MG63 (cell line): ENCODE measurements at regions not wholly inside any gene's neighbourhood (a gene's known extent, or its start where the extent isn't known, plus 50 kb on each side); places are given as distances from the start of the nearest gene placed in this dataset.

Source experiments
- DNase-seq: peaks from one replicate; pipeline ENCODE4 v3.0.0-alpha.2; 2020
- H3K27me3 ChIP-seq: fragments of 250-450 bp; sonication (Bioruptor Pico); 2 replicates; pipeline ENCODE4 v1.5.1; 2020; ENCODE audit warnings: mild to moderate bottlenecking, moderate library complexity
- H3K36me3 ChIP-seq: fragments of 250-450 bp; sonication (Bioruptor Pico); 2 replicates; pipeline ENCODE4 v1.5.1; 2020; ENCODE audit warnings: mild to moderate bottlenecking, moderate library complexity
- H3K4me3 ChIP-seq: fragments of 250-450 bp; sonication (Bioruptor Pico); 2 replicates; pipeline ENCODE4 v1.5.1; 2020; ENCODE audit warnings: mild to moderate bottlenecking, moderate library complexity
- H3K9me3 ChIP-seq: fragments of 250-450 bp; sonication (Bioruptor Pico); 2 replicates; pipeline ENCODE4 v1.5.1; 2020; ENCODE audit warnings: mild to moderate bottlenecking, moderate library complexity

DNA sequence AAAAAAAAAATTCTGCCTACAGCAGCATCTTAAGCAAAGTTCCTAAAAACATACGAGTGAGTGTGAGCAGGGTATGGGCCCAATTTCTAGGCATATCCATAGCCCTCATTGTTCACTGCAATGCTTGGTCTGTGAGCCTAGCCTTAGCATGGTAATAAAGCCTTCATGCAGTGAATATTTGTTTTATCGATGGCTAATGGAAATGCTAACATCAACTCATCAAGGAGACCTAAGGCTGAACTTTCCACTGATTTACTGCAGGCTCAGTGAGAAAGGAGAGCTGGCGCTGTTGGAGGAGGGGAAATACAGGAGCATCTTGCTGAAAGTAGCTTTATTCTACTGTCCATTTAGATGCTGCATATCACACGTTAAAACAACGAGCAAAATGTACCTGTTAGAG is 139.6 kb upstream of the DTNBP1 start:
- H3K9me3 ChIP-seq, result no peaks in the 10 kb centered on the region
- no peaks in the 10 kb centered on the region for H3K27me3 ChIP-seq
- H3K4me3 ChIP-seq, result no peak overlapping the region
- no peak for DNase-seq
- H3K36me3 ChIP-seq, result no peaks in the 10 kb centered on the region

DNA sequence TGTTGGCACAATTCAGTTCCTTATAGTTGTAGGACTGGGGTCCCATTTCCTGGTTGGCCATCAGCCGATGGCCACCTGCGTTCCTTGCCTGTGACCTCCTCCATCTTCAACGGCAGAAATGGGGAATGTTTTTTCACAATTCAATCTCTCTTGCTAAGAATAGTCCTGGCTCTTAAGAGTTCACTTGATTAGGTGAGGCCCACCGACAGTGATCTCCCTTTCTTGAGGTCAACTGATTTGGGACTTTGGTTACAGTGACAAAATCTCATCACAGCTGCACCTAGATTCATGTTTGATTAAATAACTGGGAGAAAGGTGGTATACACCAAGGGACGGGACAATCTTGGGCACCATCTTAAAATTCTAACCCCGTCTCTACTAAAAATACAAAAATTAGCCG is 139.1 kb upstream of the DTNBP1 start:
- DNase-seq, result no peak
- Histone ChIP-seq H3K36me3 (no peaks in the 10 kb centered on the region), H3K27me3 (no peaks in the 10 kb centered on the region), H3K9me3 (no peaks in the 10 kb centered on the region), H3K4me3 (no peak overlapping the region)

DNA sequence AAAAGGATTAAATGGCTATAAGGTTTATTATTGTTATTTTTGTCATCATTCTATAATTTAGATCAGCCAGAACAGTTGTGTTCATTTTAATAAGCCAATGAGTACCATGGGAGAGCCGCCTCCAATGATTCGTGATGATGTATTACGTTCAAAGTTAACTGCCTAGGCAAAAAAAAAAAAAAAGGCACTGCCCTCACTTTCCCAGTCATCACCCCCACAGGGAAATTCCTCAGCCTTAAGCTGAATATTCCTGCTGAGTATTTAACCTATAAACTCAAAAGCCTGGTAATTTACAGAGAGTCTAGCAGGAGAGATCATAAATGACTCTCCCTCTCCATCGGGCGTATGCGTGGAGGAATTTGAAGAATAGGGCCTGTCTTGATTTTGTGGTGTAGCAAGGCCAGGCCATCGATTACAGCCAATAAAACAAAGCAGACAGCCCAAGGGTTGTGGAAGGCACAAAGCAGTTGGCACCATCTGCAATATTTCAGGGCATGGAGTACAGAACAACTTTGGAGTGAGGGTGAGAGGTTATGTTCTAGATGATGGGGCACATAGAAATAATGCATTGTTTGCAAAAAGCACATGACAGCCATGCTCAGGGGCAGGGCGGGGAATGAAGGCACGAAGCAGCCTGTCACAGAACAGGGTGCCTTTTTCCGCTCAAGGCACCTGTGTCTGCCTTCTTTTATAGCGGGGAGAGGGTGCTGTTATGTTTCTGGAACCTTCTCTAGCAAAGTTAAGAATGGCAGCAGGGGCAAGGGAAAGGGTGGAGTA is 138.2 kb upstream of the DTNBP1 start:
- no peak overlapping the region for H3K4me3 ChIP-seq
- no peaks in the 10 kb centered on the region for H3K36me3 ChIP-seq
- DNase-seq, result peak; percentile 20
- H3K27me3 ChIP-seq, result no peaks in the 10 kb centered on the region
- no peaks in the 10 kb centered on the region for H3K9me3 ChIP-seq

DNA sequence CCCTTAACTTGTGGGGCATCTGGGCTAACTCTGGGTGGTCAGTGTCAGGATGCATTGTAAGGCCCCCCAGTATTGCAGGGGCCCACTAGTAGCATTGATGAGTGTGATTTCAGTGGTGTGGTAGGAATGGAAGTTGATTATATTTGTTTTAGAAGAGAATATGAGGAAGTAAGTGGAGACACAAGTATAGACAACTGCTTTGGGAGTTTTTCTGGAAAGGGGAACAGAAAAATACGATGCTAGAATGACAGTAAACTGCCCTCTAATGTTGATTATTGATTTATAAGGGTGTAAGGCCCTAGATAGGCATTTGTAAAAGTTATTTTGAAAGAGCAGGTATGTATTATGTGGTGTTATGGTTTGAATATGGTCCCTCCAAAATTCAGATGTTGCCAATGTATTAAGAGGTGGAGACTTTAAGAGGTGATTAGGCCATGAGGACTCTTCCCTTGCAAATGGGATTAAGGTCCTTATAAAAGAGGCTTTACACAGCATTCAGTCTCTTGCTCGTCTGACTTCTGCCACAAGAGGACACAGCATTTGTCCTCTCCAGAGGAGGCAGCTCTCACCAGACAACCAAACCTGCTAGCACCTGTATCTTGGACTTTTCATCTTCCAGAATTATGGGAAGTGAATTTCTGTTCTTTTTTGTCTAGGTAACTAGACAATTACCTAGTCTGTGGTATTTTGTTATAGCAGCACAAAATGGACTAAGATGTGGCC is 135.9 kb upstream of the DTNBP1 start:
- Histone ChIP-seq H3K4me3 (no peak overlapping the region), H3K27me3 (no peaks in the 10 kb centered on the region), H3K9me3 (no peaks in the 10 kb centered on the region), H3K36me3 (no peaks in the 10 kb centered on the region)
- DNase-seq, result no peak

DNA sequence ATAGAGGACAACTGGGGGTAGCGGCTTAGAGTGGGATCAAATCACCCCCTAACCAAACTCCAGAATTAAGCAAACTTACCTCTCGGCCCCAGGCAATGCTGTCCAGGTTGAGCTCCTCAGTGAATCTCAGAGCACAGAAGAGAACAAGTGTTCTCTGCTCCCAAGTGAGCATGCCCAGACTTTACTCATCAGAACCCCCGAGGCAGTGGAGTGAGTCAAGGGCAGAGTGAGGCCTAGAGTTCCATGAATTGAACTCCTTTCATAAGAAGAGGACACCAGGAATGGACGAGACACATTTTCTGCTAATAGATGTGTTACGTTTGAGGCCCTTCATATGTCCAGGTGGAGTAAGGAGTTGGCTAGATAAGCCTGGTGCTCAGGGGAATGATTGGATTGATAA is 134.0 kb upstream of the DTNBP1 start:
- no peak for DNase-seq

DNA sequence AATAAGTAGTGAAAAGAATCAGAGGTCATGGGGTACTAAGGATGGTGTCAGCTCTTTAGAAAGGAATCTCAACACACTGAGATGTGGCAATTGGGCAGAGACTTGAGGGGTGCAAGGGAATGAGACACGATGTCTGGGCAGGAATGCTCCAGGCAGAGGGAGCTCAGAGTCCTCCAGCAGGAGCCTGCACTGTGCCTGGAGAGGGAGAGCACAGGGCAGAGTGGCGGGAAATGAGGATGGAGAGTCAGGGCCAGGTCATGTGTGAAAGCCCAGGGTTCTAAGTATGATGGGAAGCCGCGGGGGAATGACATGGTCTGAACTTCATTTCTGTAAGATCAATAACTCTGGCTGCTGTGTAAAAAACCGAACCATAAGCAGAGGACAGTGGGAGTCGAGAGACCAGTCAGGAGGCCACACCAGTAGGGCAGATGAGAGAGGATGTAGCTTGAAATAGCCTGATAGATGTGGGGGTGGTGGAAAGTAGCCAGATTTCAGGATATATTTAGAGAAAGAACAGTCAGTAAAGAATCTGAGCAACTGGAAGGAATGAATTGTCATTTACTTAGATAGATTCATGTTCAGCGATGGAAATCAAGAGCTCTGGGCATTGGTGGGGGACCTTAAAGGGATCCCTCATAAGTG is 133.4 kb upstream of the DTNBP1 start:
- no peak overlapping the region for H3K4me3 ChIP-seq
- no peaks in the 10 kb centered on the region for H3K9me3 ChIP-seq
- no peaks in the 10 kb centered on the region for H3K36me3 ChIP-seq
- no peaks in the 10 kb centered on the region for H3K27me3 ChIP-seq
- no peak for DNase-seq

More for the DNA sequence above, 134.0 kb upstream of the DTNBP1 start:
- Histone ChIP-seq H3K9me3 (no peaks in the 10 kb centered on the region), H3K36me3 (no peaks in the 10 kb centered on the region), H3K27me3 (no peaks in the 10 kb centered on the region), H3K4me3 (no peak overlapping the region)

DNA sequence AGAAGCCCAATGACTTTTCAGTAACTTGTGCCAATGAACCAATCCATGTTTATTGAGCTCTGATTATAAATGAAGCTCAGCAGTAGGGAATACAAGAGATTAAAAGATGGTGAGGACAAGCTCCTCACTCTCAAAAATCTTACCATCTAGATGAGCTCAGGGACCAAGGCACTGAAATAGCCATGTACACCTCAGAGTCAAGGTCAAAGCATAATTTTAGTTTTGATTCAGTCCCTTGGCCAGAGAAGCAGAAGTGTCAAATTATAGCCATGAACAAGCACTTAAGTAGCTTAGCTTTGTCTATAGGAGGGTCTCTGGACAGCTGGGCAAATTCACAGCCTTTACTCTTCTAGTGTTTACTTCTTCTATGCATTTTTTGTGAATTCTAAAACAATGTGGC is 131.0 kb upstream of the DTNBP1 start:
- H3K27me3 ChIP-seq, result no peaks in the 10 kb centered on the region
- H3K36me3 ChIP-seq, result no peaks in the 10 kb centered on the region
- DNase-seq, result no peak
- no peak overlapping the region for H3K4me3 ChIP-seq
- no peaks in the 10 kb centered on the region for H3K9me3 ChIP-seq

DNA sequence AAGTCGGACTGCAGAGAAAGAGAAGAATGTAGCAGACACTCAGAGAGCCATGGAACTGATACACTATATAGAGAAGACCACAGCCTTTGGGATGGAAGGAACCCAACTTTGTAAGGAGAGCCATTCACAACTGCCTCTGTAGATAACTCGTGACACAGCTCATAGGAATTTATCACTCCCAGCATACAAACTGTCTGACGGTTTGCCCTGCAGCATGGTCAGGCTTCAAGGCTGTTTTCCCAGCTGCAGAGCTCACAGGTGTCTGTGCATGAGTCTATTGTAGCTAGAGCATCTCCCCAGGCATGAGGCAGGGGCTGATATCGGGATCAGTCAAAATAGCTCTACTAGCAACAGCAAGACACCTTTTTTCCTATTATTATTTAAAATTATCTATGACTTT is 130.5 kb upstream of the DTNBP1 start:
- Histone ChIP-seq H3K4me3 (no peak overlapping the region), H3K27me3 (no peaks in the 10 kb centered on the region), H3K9me3 (no peaks in the 10 kb centered on the region), H3K36me3 (no peaks in the 10 kb centered on the region)
- DNase-seq, result peak; percentile 39

DNA sequence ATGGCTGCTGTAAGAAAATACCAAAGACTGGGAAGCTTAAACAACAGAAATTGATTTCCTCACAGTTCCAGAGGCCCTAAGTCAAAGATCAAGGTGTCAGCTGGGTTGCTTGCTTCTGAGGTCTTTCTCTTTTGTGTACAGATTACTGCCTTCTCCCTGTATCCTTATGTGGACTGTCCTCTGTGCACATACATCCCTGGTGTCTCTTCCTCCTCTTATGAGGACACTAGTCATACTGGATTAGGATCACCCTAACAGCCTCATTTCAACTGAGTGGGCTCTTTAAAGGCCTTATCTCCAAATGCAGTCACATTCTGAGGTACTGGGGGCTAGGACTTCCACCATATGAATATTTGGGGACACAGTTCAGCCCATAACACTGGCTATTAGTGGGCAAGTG is 130.0 kb upstream of the DTNBP1 start:
- Histone ChIP-seq H3K4me3 (no peak overlapping the region), H3K9me3 (no peaks in the 10 kb centered on the region), H3K27me3 (no peaks in the 10 kb centered on the region), H3K36me3 (no peaks in the 10 kb centered on the region)
- no peak for DNase-seq

DNA sequence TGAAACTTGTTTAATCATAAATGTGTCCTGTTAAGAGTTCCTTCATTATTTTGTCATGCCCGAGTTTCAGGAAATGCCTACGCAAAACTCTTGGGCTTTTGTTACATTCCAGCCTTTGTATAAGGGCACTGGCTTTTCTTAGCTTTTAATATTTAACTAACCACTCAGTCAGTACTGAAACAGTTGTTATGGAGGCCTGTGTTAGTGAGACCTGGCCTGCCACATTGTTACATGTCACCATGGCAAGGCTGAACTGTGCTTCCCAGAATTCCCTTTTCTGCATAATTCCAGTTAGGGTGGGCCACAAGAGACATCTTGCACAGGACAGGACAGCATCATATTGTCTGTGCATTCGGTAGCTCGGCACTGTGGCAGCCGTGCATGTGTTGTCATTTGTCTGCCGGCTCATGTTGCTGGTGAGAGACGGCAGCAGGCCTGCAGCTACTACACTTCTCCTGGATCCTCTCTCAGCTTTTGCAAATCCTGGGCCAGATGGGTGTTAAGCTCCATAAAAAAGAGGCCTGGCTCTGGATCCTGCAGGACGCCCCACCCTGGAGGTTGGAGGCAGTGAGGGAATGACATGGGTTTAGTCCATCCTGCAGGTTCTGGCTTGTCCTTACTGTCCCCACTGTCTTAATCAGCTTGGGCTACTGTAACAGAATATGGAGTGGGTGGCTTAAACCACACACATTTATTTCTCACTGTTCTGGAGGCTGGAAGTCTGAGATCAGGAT is 128.8 kb upstream of the DTNBP1 start:
- no peaks in the 10 kb centered on the region for H3K27me3 ChIP-seq
- H3K4me3 ChIP-seq, result no peak overlapping the region
- H3K36me3 ChIP-seq, result no peaks in the 10 kb centered on the region
- DNase-seq, result no peak
- no peaks in the 10 kb centered on the region for H3K9me3 ChIP-seq

DNA sequence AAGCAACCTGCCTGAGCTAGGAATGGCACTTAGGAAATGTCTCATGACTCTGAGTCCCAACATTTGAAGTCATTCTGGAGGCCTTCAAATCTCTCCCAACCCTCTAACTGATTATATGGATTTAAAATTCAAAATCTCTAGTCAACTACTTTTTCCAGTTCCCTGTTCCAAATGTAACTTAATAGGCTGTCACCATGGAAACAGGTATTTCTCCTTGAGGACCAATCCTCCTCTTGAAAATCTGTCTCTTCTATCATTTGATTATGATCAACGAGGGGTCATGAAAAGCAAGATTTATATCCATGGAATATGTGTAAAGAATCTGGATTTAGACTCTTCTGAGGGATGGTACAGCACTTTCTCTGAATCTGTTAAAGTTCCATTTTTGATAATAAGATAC is 127.3 kb upstream of the DTNBP1 start:
- no peaks in the 10 kb centered on the region for H3K9me3 ChIP-seq
- no peak for DNase-seq
- H3K36me3 ChIP-seq, result no peaks in the 10 kb centered on the region
- H3K4me3 ChIP-seq, result no peak overlapping the region
- no peaks in the 10 kb centered on the region for H3K27me3 ChIP-seq

DNA sequence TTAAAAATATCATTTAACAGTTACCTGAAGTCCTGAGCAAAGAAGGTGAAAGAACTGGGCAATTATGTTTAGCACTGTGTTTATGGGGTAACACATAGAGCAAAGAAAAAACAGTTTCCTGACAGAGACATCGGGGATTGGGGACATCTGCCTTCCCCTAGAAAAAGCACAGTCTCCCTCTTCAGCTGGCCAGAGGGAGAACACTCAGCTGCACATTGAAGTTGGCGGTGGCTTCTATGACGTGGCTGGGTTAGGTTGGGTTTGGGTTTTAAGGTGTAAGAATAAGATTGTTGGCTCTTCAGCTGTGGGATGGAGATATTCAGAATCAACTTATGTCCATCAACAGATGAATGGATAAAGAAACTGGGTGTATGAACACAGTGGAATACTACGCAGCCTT is 124.0 kb upstream of the DTNBP1 start:
- DNase-seq, result no peak
- no peaks in the 10 kb centered on the region for H3K27me3 ChIP-seq
- no peaks in the 10 kb centered on the region for H3K36me3 ChIP-seq
- H3K9me3 ChIP-seq, result no peaks in the 10 kb centered on the region
- no peak overlapping the region for H3K4me3 ChIP-seq

DNA sequence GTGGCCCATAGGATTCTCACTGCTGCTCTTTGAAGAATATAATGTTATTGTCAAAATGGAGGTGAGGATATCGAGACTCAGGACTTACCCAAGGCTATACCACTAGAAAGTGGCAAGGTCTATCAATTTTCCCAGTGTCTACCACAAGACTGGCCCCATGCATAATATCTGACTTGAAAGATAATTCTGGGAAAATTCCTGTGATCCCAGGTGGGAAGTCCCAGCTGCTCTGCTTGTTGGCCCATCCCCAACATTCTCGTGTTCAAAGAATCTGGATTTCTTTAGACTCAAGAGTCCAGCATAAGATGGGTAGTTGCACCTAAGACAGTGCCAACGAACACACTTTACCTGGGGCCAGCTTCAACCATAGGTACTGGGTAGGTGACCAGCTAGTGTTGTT is 120.7 kb upstream of the DTNBP1 start:
- Histone ChIP-seq H3K27me3 (no peaks in the 10 kb centered on the region), H3K9me3 (no peaks in the 10 kb centered on the region), H3K36me3 (no peaks in the 10 kb centered on the region), H3K4me3 (no peak overlapping the region)
- no peak for DNase-seq

DNA sequence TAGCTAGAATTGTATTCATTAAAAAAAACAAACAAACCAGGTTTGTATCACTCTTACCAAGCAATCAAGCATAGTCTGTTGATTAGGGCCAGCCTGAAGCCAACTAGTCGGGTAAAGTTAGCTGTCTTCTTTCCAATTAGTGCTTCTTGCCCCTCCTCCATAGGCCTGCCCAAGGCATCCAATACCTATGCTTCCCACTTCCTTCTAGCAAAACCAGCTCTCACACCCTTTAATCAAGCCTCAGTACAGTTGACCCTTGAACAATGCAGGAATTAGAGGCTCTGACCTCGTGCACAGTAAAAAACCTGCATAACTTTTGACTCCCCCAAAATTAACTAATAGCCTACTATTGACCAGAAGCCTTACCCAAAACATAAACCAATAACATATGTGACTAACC is 119.1 kb upstream of the DTNBP1 start:
- Histone ChIP-seq H3K36me3 (no peaks in the 10 kb centered on the region), H3K4me3 (no peak overlapping the region), H3K9me3 (no peaks in the 10 kb centered on the region), H3K27me3 (no peaks in the 10 kb centered on the region)
- no peak for DNase-seq

DNA sequence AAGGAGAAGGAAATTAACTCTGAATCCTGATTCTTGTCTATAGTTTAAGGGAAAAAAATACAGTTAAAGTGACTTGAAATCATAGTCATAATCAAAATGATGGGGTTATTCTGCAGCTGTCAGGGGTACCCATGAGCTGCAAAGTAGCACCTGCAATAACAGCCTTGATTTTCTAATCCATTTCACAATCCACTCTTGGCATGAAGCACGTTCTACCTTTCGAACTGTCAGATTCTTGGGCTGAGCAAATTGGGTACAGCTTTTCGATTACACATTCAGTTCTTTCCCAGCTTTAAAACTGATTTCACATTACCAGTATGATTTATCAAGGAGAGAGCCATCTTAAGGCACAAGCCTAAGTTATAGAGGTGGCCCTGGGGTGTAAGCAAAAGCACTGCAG is 118.5 kb upstream of the DTNBP1 start:
- H3K36me3 ChIP-seq, result no peaks in the 10 kb centered on the region
- no peaks in the 10 kb centered on the region for H3K9me3 ChIP-seq
- no peak overlapping the region for H3K4me3 ChIP-seq
- no peaks in the 10 kb centered on the region for H3K27me3 ChIP-seq
- no peak for DNase-seq

DNA sequence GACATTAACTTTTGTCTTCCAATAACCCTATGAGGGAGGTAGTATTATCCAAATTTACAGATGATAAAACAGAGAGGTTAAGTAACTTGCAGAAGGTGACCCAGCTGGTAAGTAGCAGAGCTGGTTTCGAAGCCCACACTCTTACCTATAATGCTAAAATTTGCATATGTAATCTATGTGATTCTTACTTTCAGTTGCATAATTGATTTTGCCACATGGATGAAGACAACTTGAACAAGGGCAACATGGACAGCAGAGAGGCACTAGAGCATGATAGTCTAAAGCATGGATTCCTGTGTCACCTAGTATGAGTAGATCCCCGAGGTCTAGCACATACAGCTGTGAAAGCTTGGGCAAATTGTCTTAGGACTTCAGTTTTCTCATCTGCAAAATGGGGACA is 117.6 kb upstream of the DTNBP1 start:
- no peak for DNase-seq
- Histone ChIP-seq H3K4me3 (no peak overlapping the region), H3K9me3 (no peaks in the 10 kb centered on the region), H3K36me3 (no peaks in the 10 kb centered on the region), H3K27me3 (no peaks in the 10 kb centered on the region)

DNA sequence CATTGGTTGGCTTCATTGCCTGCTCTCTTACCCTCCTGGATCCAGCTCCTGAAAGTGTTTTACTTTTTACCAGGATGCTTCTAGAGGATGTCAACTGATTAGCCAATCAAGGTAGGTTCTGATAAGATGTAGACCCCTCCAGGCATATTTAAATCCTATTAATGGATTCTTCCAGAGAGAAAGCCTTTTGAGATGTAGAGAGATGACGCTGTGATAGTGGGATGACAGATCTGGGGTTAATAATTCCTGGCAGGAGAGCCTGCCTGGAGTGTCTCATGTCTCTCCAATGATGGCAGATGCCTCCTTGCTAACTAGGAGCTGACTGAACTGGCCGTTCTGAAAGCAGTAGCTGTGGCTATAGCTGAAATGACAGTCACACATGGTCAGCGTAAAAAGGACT is 116.9 kb upstream of the DTNBP1 start:
- Histone ChIP-seq H3K36me3 (no peaks in the 10 kb centered on the region), H3K9me3 (no peaks in the 10 kb centered on the region), H3K27me3 (no peaks in the 10 kb centered on the region), H3K4me3 (no peak overlapping the region)
- no peak for DNase-seq
